ENCODE measurements at regions not wholly inside any gene's neighbourhood (a gene's known extent, or its start where the extent isn't known, plus 50 kb on each side); places are given as distances from the start of the nearest gene placed in this dataset.
"Not testable (repeated sequence)": the region's sequence is repeated elsewhere in the genome, so short reads cannot be mapped to it uniquely, and the experiment has no call there.

GRCh38 chr12:83261998-83262397, 575.3 kb downstream of the TMTC2 start:
- H3K4me3 Mint-ChIP-seq, result no peak overlapping the region

GRCh38 chr12:83260126-83260525, 573.4 kb downstream of the TMTC2 start:
- not testable (repeated sequence) for H3K36me3 Mint-ChIP-seq (ENCODE audit: low read depth); H3K27ac Mint-ChIP-seq; H3K27me3 Mint-ChIP-seq (ENCODE audit: low read depth); H3K4me1 Mint-ChIP-seq (ENCODE audit: low read depth); H3K4me3 Mint-ChIP-seq; DNase-seq (ENCODE audit: low spot score); H3K9me3 Mint-ChIP-seq

More at GRCh38 chr12:83261998-83262397, 575.3 kb downstream of the TMTC2 start:
- Mint-ChIP-seq H3K9me3 (peaks cover 4% of the 10 kb centered on the region), H3K27me3 (ENCODE audit: low read depth) (no peaks in the 10 kb centered on the region), H3K4me1 (ENCODE audit: low read depth) (no peaks in the 10 kb centered on the region), H3K27ac (no peak overlapping the region), H3K36me3 (ENCODE audit: low read depth) (no peaks in the 10 kb centered on the region)
- DNase-seq (ENCODE audit: low spot score), result no peak

- Mint-ChIP-seq H3K36me3 (ENCODE audit: low read depth) (no peaks in the 10 kb centered on the region), H3K27ac (no peak overlapping the region), H3K4me3 (no peak overlapping the region), H3K9me3 (peaks cover 4% of the 10 kb centered on the region), H3K4me1 (ENCODE audit: low read depth) (no peaks in the 10 kb centered on the region), H3K27me3 (ENCODE audit: low read depth) (no peaks in the 10 kb centered on the region)
- no peak for DNase-seq (ENCODE audit: low spot score)
These were observed 571.0 kb downstream of the TMTC2 start for GRCh38 chr12:83257726-83258125.

GRCh38 chr12:83256562-83256961, 569.9 kb downstream of the TMTC2 start:
- Mint-ChIP-seq H3K36me3 (ENCODE audit: low read depth) (no peaks in the 10 kb centered on the region), H3K9me3 (peaks cover 4% of the 10 kb centered on the region), H3K27ac (no peak overlapping the region), H3K4me3 (no peak overlapping the region), H3K27me3 (ENCODE audit: low read depth) (no peaks in the 10 kb centered on the region), H3K4me1 (ENCODE audit: low read depth) (no peaks in the 10 kb centered on the region)
- no peak for DNase-seq (ENCODE audit: low spot score)

GRCh38 chr12:83250866-83251265, 564.2 kb downstream of the TMTC2 start:
- Mint-ChIP-seq H3K27ac (no peak overlapping the region), H3K4me1 (ENCODE audit: low read depth) (no peaks in the 10 kb centered on the region), H3K27me3 (ENCODE audit: low read depth) (no peaks in the 10 kb centered on the region), H3K9me3 (peaks cover 6% of the 10 kb centered on the region), H3K4me3 (no peak overlapping the region), H3K36me3 (ENCODE audit: low read depth) (no peaks in the 10 kb centered on the region)
- DNase-seq (ENCODE audit: low spot score), result no peak

GRCh38 chr12:83245156-83245555, 558.5 kb downstream of the TMTC2 start:
- Mint-ChIP-seq H3K4me1 (ENCODE audit: low read depth) (no peaks in the 10 kb centered on the region), H3K9me3 (peaks cover 6% of the 10 kb centered on the region), H3K27ac (no peak overlapping the region), H3K36me3 (ENCODE audit: low read depth) (no peaks in the 10 kb centered on the region), H3K27me3 (ENCODE audit: low read depth) (no peaks in the 10 kb centered on the region), H3K4me3 (no peak overlapping the region)
- DNase-seq (ENCODE audit: low spot score), result no peak

GRCh38 chr12:83244001-83244400, 557.3 kb downstream of the TMTC2 start:
- H3K27ac Mint-ChIP-seq, result no peak overlapping the region
- H3K9me3 Mint-ChIP-seq, result peaks cover 6% of the 10 kb centered on the region
- no peak overlapping the region for H3K4me3 Mint-ChIP-seq
- no peaks in the 10 kb centered on the region for H3K36me3 Mint-ChIP-seq (ENCODE audit: low read depth)
- no peaks in the 10 kb centered on the region for H3K27me3 Mint-ChIP-seq (ENCODE audit: low read depth)
- H3K4me1 Mint-ChIP-seq (ENCODE audit: low read depth), result no peaks in the 10 kb centered on the region
- DNase-seq (ENCODE audit: low spot score), result no peak

GRCh38 chr12:83233987-83234386, 547.3 kb downstream of the TMTC2 start:
- not testable (repeated sequence) for H3K4me1 Mint-ChIP-seq (ENCODE audit: low read depth); H3K9me3 Mint-ChIP-seq; H3K27ac Mint-ChIP-seq; H3K27me3 Mint-ChIP-seq (ENCODE audit: low read depth); H3K36me3 Mint-ChIP-seq (ENCODE audit: low read depth); DNase-seq (ENCODE audit: low spot score); H3K4me3 Mint-ChIP-seq

- H3K4me3 Mint-ChIP-seq; H3K36me3 Mint-ChIP-seq (ENCODE audit: low read depth); H3K4me1 Mint-ChIP-seq (ENCODE audit: low read depth); DNase-seq (ENCODE audit: low spot score); H3K27ac Mint-ChIP-seq; H3K27me3 Mint-ChIP-seq (ENCODE audit: low read depth): not testable (repeated sequence)
- H3K9me3 Mint-ChIP-seq, result peaks cover 24% of the 10 kb centered on the region
These were observed 540.3 kb downstream of the TMTC2 start for GRCh38 chr12:83226960-83227359.

GRCh38 chr12:83225806-83226205, 539.1 kb downstream of the TMTC2 start:
- H3K4me1 Mint-ChIP-seq (ENCODE audit: low read depth), result no peaks in the 10 kb centered on the region
- no peak overlapping the region for H3K4me3 Mint-ChIP-seq
- no peak overlapping the region for H3K27ac Mint-ChIP-seq
- peaks cover 17% of the 10 kb centered on the region for H3K9me3 Mint-ChIP-seq
- H3K27me3 Mint-ChIP-seq (ENCODE audit: low read depth), result no peaks in the 10 kb centered on the region
- H3K36me3 Mint-ChIP-seq (ENCODE audit: low read depth), result no peaks in the 10 kb centered on the region
- no peak for DNase-seq (ENCODE audit: low spot score)

- H3K4me3 Mint-ChIP-seq, result no peak overlapping the region
These were observed 537.3 kb downstream of the TMTC2 start for GRCh38 chr12:83224012-83224411.

GRCh38 chr12:83220774-83221173, 534.1 kb downstream of the TMTC2 start:
- H3K4me1 Mint-ChIP-seq (ENCODE audit: low read depth), result no peaks in the 10 kb centered on the region
- H3K27ac Mint-ChIP-seq, result no peak overlapping the region
- DNase-seq (ENCODE audit: low spot score), result no peak
- H3K9me3 Mint-ChIP-seq, result peaks cover 8% of the 10 kb centered on the region
- no peak overlapping the region for H3K4me3 Mint-ChIP-seq
- H3K27me3 Mint-ChIP-seq (ENCODE audit: low read depth), result no peaks in the 10 kb centered on the region
- H3K36me3 Mint-ChIP-seq (ENCODE audit: low read depth), result no peaks in the 10 kb centered on the region

More at GRCh38 chr12:83224012-83224411, 537.3 kb downstream of the TMTC2 start:
- Mint-ChIP-seq H3K27ac (no peak overlapping the region), H3K9me3 (peaks cover 17% of the 10 kb centered on the region), H3K27me3 (ENCODE audit: low read depth) (no peaks in the 10 kb centered on the region), H3K36me3 (ENCODE audit: low read depth) (no peaks in the 10 kb centered on the region), H3K4me1 (ENCODE audit: low read depth) (no peaks in the 10 kb centered on the region)
- DNase-seq (ENCODE audit: low spot score), result no peak

GRCh38 chr12:83216230-83216629, 529.5 kb downstream of the TMTC2 start:
- no peaks in the 10 kb centered on the region for H3K36me3 Mint-ChIP-seq (ENCODE audit: low read depth)
- no peaks in the 10 kb centered on the region for H3K9me3 Mint-ChIP-seq
- no peak for DNase-seq (ENCODE audit: low spot score)
- H3K4me1 Mint-ChIP-seq (ENCODE audit: low read depth), result no peaks in the 10 kb centered on the region
- no peak overlapping the region for H3K27ac Mint-ChIP-seq
- H3K27me3 Mint-ChIP-seq (ENCODE audit: low read depth), result no peaks in the 10 kb centered on the region
- no peak overlapping the region for H3K4me3 Mint-ChIP-seq

GRCh38 chr12:83214185-83214584, 527.5 kb downstream of the TMTC2 start:
- no peaks in the 10 kb centered on the region for H3K4me1 Mint-ChIP-seq (ENCODE audit: low read depth)
- H3K36me3 Mint-ChIP-seq (ENCODE audit: low read depth), result no peaks in the 10 kb centered on the region
- no peaks in the 10 kb centered on the region for H3K9me3 Mint-ChIP-seq
- H3K27ac Mint-ChIP-seq, result no peak overlapping the region
- H3K27me3 Mint-ChIP-seq (ENCODE audit: low read depth), result no peaks in the 10 kb centered on the region
- no peak overlapping the region for H3K4me3 Mint-ChIP-seq
- no peak for DNase-seq (ENCODE audit: low spot score)

GRCh38 chr12:83210933-83211332, 524.2 kb downstream of the TMTC2 start:
- Mint-ChIP-seq H3K36me3 (ENCODE audit: low read depth) (no peaks in the 10 kb centered on the region), H3K4me1 (ENCODE audit: low read depth) (no peaks in the 10 kb centered on the region), H3K4me3 (no peak overlapping the region), H3K9me3 (no peaks in the 10 kb centered on the region), H3K27ac (no peak overlapping the region), H3K27me3 (ENCODE audit: low read depth) (no peaks in the 10 kb centered on the region)
- no peak for DNase-seq (ENCODE audit: low spot score)
